Raji (cell line): ENCODE measurements at regions not wholly inside any gene's neighbourhood (a gene's known extent, or its start where the extent isn't known, plus 50 kb on each side); places are given as distances from the start of the nearest gene placed in this dataset.

Experiments
- POLR2A ChIP-seq: IDR thresholded peaks from 2 replicates; pipeline ENCODE4 v1.6.1; 2011; ENCODE audit warnings: low read depth, low read length, control low read depth; ENCODE audit not compliant: insufficient read depth

DNA sequence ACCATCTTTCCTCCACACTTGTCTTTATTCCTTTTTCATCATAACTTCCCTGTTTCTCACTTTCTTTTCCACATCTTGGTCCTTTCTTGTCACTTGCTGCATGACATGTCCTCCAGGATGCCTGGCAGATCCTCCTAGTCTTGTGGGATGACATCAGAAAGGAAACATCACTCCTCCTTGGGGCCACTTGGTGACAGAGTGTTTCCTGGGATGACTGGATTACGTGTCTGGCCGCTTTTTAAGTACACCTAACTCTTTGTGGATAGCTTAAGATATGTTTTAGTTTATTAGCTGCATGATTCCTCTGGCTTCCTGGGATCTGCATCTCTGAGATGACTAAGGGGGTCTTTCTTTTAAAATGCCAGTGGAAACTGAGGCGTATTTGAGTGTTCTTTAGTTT is 363.5 kb upstream of the FRG2C start:
- no peak for TF ChIP-seq POLR2A

GRCh38 chr3:75303741-75304140 is 360.4 kb upstream of the FRG2C start:
- TF ChIP-seq POLR2A = no peak

DNA sequence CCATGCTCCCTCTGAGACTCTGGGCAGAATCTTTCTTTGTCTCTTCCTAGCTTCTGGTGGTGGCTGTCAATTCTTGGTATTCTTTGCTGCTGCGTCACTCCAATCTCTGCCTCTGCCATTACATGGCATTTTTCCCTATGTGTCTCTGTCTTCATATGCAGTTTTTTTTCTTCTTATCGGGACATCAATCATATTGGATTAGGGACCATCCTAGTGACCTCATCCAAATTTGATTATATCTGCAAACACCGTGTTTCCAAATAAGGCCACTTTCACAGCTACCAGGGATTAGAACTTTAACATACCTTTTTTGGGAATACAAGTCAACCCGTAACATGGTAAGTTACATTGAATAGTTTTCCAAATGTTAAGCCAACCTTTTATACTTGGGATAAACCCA is 358.2 kb upstream of the FRG2C start:
- no peak for TF ChIP-seq POLR2A

- TF ChIP-seq POLR2A = no peak
Measured at GRCh38 chr3:75320369-75320768, 343.8 kb upstream of the FRG2C start.

GRCh38 chr3:75321060-75321459 is 343.1 kb upstream of the FRG2C start:
- no peak for TF ChIP-seq POLR2A

DNA sequence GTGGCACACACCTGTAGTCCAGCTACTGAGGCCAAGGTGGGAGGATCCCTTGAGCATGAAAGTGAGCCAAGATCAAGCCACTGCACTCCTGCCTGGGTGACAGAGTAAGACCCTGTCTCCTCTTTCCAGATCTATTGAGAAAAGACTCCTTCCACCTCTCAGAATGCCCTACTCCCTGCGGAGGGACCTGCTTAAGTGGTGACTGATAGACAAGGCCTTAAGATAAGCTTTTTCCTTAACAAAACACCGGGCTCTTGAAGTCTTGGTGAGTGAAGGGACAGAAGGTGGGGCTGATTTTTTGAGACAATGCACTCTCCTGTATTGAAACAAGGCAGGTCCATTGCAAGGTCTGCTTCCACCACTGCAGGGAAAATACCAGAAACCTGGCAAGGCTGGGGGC is 338.4 kb upstream of the FRG2C start:
- TF ChIP-seq POLR2A = no peak

GRCh38 chr3:75327453-75327852 is 336.7 kb upstream of the FRG2C start:
- TF ChIP-seq POLR2A = no peak

GRCh38 chr3:75329476-75330097 is 334.5 kb upstream of the FRG2C start:
- TF ChIP-seq POLR2A = no peak

DNA sequence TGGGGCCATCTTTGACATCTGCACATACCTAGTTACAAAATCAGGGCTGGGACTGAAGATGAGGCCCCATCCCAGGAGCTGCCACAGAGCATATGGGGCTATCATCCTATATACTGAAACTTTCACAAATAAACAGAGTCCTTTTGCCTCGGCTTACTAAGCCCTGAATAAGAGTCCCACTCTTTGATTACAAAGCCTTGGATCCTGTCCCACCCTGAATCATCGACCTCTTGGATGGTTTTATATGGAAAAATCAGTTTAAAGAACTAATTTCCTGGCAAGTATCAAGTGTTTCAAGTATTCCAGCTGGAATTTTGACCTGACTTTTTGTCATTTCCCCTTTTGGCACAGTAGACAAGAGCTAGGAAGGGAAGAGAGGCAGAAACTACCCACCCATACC is 331.3 kb upstream of the FRG2C start:
- TF ChIP-seq POLR2A = no peak

DNA sequence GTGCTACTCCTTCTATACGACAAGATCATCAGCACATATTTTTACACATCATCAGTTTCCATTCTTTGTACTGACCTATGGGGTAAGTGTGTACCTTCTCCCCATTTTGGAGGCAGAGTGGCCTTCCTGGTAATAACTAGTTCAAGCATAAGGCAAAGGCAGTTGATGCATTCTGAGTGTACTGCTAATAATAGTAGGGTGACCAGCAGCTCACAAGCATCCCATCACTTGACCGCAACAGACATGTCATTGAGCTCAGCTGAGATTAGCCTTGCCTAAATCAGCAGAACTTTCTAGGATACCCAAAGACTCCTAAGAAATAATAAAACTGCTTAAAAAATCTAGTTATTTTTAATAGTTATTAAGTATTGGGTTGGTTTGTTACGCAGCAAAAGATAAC is 329.8 kb upstream of the FRG2C start:
- TF ChIP-seq POLR2A = no peak

GRCh38 chr3:75337226-75337900 is 326.8 kb upstream of the FRG2C start:
- TF ChIP-seq POLR2A = no peak

- no peak for TF ChIP-seq POLR2A
Measured at GRCh38 chr3:75338342-75338741, 325.8 kb upstream of the FRG2C start.

- no peak for TF ChIP-seq POLR2A
Measured at GRCh38 chr3:75341324-75342067, 322.6 kb upstream of the FRG2C start.

- no peak for TF ChIP-seq POLR2A
Measured at GRCh38 chr3:75342425-75342824, 321.7 kb upstream of the FRG2C start.

DNA sequence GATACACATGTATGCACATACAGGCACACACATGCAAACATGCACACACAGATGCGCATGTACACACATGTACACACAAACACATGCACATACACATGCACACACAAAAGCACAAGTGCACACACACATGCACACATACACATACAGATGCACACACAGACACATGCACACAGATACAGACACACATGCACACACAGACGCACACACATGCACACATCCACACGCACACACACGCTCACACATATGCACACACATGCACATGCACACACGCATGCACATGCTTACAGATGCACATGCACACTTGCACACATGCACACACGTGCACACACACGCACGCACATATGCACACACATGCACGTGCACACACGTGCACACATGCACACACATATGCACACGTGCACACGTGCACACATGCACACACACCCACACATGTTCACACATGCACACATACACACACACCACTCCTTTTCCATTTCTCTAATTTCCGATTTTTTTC is 283.8 kb upstream of the FRG2C start:
- no peak for TF ChIP-seq POLR2A
